GM18909 (cell line): ENCODE measurements at regions not wholly inside any gene's neighbourhood (a gene's known extent, or its start where the extent isn't known, plus 50 kb on each side); places are given as distances from the start of the nearest gene placed in this dataset.

Experiments used
- ATAC-seq: cut with Tn5 transposase; IDR thresholded peaks from one replicate; pipeline ENCODE4 v1.9.1; 2021; ENCODE audit warnings: mild to moderate bottlenecking; ENCODE audit not compliant: unreplicated experiment, poor library complexity

DNA sequence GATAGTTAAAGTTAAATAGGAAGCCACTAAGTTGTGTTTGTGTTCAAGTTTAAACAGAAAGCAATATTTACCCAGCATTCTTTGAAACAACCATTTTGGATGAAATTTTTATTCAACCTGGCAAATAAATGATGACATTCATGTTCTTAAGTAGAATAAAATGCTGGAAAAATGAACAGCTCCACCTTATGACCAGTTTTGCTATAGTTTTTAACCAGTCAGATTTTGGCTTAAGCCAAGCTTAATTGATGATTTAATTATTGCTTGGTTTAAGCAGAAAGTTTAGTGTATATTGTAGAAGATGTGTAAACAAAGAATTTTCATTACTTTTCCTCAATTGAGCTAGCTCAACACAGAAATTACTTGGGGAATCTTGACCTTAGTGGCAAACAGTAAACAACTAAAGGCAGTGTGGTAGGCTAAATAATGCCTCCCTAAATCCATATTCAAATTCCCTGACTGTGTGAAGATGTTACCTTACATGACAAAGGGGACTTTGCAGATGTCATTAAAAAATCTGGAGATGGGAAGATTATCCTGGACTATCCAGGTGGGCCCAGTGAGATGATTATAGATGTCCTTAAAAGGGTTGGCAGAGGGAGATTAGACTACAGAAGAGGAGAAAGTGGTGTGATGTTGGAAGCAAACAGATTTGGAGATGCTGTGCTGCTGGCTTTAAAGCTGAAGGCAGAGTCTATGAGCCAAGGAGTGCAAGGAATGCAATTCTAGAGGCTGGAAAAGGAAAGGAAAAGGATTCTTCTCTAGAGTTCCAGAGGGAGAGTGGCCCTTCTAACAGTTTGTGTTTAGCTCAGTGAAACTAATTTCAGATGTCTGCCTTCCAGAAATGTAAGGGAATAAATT, 448.6 kb upstream of the GOLIM4 start:
- ATAC-seq = no peak

GRCh38 chr3:168540726-168541125, 445.0 kb upstream of the GOLIM4 start:
- ATAC-seq = no peak

GRCh38 chr3:168539909-168540308, 444.2 kb upstream of the GOLIM4 start:
- ATAC-seq = no peak

- ATAC-seq = no peak
Measured at GRCh38 chr3:168534761-168535160, 439.0 kb upstream of the GOLIM4 start.

- no peak for ATAC-seq
Measured at GRCh38 chr3:168533600-168533999, 437.9 kb upstream of the GOLIM4 start.

GRCh38 chr3:168532135-168532534, 436.4 kb upstream of the GOLIM4 start:
- no peak for ATAC-seq

- no peak for ATAC-seq
Measured at GRCh38 chr3:168531116-168531515, 435.4 kb upstream of the GOLIM4 start.

- no peak for ATAC-seq
Measured at GRCh38 chr3:168524129-168524528, 428.4 kb upstream of the GOLIM4 start.

DNA sequence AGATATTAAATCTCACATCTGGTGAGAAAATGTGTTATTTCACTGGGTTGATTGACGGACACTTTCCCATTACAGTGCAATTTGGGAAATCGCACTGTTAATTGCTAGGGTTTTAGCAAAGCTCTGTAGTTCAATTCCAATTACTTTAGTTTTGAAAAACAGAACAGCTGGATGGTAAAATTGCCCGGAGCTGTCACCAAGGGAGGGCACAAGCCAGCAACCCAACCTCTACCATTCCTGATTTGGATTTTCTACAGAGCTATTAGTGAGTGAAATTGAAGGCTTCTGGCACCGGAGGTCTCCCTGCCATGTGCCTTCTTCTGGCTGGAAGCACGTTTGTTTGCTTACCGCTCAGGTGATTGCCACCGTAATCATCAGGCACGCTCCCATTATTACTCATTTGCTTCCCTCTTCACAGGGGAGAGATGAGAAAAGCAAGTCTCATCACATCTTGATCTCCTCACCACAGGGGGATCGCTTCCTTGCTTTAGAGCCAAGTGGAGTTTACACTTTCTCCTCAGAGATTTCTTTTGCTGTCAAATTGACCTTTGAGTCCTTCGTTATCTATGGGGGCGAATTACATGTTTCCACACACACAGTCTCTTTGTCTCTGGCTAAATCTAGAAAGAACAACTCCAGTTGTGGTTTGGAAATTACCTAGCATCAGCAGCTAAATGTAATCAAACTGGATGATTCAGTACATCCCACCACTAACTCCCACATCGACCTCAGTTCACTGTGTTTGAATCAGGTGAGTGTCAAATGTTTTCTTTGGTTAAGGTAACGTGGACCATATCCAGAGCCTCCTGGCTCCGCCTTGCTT, 421.7 kb upstream of the GOLIM4 start:
- no peak for ATAC-seq

DNA sequence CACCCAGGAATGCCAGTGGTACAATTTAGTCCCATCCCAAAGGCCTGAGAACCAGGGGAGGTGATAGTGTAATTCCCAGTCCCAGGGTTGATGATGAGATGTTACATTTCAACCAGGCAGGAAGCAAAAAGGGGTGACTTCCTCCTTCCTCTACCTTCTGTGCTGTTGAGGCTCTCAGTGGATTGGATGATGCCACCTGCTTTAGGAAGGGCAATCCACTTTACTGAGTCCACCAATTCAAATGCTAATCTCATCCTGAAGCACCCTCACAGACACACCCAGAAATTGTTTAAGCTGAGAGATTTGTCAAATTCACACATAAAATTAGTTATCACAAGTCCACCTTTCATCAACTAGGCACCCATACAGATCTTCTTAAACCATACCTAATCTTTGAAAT, 418.5 kb upstream of the GOLIM4 start:
- ATAC-seq = no peak

DNA sequence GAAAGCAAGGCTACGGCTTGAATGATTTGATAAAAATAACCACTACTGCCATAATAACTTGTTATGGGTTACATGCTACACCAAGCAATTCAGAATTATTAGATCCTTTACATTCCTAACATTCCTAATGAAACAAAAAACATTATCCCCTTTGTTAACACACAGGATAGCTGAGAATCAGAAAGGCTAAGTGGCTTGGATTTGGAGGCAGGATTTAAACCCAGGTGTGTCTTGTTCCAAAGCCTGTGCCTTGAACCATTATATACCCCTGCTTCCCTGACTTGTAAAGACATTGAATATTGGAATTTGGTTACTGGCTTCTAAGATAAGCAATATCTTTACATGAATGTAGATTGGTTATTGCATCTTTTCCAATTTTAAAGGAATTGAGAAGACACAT, 417.1 kb upstream of the GOLIM4 start:
- ATAC-seq = no peak

DNA sequence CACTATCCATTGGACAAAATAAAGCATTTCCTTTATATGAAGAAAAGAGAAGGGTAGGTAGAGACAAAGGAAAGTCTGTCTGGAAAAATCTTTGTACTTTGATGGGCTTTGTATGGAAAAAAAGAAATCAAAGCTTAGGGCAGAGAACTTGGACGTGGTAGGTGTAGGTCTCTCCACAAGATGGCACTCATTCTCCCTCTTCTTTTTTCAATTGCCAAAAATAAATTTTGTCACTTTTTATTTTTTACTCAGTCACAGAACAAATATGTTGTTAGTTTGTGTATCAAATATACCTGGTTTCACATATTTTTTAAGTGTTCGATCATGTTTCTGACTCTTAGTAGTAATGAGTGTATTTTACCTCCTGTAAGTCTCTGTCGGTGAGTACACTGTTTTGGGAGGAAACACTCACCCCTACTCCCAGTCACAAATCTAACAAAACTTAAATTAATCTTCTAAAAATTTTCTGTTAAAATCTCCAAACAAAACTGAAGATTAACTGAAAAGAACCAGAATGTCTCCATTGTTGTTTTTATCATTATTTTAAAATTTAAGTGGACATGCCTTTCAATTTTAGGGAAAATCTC, 415.8 kb upstream of the GOLIM4 start:
- ATAC-seq = no peak

DNA sequence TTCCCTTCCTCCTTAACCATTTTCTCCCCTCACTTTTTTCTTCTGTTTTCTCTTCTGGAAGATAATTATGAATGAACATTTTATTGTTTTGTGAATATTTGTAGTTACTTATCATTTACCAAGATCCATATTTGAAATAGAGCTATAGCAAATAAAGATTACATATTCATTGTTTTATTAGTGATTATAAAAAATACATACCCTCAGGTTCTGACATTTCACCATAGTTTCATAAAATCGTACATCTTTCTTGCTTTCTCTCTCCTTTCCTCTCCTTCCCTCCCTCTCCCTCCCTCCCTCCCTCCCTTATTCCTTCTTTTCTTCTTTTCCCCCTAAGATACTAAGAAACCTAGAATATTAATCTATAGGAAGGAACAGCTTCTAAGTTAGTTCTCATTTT, 410.9 kb upstream of the GOLIM4 start:
- no peak for ATAC-seq

- no peak for ATAC-seq
Measured at GRCh38 chr3:168501570-168501969, 405.8 kb upstream of the GOLIM4 start.

DNA sequence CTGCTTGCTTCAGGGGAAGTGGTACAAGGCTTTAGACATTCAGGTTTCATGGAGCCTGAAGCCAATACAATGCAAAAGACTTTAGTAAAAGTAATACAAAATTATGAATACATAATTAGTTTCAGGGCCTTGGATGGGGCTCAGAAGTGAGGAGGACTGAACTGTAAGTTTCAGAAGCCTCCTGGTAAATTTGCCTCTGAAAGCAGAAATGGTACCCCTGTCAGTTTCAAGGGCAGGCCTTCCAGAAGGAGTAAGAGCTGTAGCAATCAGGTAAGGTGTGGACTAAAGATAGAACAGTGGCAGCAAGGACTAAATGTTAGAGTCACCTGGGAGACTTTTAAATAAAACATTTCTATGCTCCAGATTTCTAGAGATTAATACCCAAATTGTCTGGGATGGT, 402.5 kb upstream of the GOLIM4 start:
- ATAC-seq = no peak

DNA sequence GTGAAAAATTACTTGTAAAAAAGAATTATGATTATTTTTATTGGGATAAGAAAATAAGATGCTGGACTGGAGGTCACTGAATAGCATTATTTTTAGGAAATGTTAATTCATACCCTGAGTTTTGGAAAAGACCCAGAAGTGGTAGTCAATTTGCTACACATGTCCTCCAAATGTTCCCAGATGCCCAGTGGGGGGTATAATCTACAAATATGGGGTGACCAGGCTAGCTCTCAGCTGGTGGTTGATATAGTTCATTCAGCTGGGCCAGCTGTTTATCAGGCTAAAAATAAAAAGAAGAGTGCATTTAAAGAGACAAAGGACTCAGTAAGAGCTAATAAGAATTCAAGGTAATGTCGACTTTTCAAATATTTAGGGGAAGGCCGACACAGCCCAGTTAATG, 402.0 kb upstream of the GOLIM4 start:
- no peak for ATAC-seq

- no peak for ATAC-seq
Measured at GRCh38 chr3:168497183-168497582, 401.5 kb upstream of the GOLIM4 start.

GRCh38 chr3:168495932-168496331, 400.2 kb upstream of the GOLIM4 start:
- no peak for ATAC-seq

- ATAC-seq = no peak
Measured at GRCh38 chr3:168495270-168495669, 399.5 kb upstream of the GOLIM4 start.

GRCh38 chr3:168493412-168494205, 397.9 kb upstream of the GOLIM4 start:
- ATAC-seq = no peak
